ENCODE measurements at regions not wholly inside any gene's neighbourhood (a gene's known extent, or its start where the extent isn't known, plus 50 kb on each side); places are given as distances from the start of the nearest gene placed in this dataset.

- Histone ChIP-seq H2AFZ (no peak overlapping the region), H3K27me3 (peaks cover 5% of the 10 kb centered on the region), H3K9me3 (ENCODE audit: low read depth) (no peaks in the 10 kb centered on the region), H3K27ac (no peak overlapping the region), H4K20me1 (ENCODE audit: insufficient read depth, poor library complexity, severe bottlenecking) (no peaks in the 10 kb centered on the region), H3K79me2 (no peaks in the 10 kb centered on the region), H3K4me3 (no peak overlapping the region), H3K4me2 (no peak overlapping the region), H3K9me2 (replicated peaks; ENCODE audit: insufficient read depth) (no peaks in the 10 kb centered on the region), H3K4me1 (ENCODE audit: insufficient read depth) (no peaks in the 10 kb centered on the region), H3K36me3 (replicated peaks; ENCODE audit: insufficient read depth, low read depth) (no peaks in the 10 kb centered on the region)
- DNase-seq (ENCODE audit: low spot score), result no peak
- WGBS (ENCODE audit: low lambda C conversion rate, missing lambda C conversion rate), result 96% methylated on average over 1 of the region's 1 CpG
- TF ChIP-seq EZH2phosphoT487 (IDR thresholded peaks at IDR 0.05; ENCODE audit: low read depth, severe bottlenecking, unreplicated experiment), result no peak
Measured at GRCh38 chr6:91660893-91661292, 1074.0 kb upstream of the MAP3K7 start.

DNA sequence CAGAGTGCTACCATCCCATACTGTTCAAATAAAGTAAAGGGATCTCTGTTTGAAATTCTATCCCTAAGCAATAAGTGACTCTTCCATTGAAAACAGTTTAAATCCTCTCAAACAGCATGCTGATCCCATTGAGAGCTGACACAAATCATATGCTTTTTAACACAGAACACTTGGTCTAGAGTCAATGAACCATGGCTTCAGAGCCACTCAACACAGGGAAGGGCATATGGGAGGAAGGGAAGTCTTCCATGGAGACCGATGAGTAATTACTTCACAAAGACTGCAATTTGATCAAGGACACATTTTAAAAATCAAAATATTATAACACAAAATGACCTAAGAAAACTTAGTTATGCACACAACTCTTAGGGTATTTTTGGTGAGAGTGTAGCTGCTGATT, 1073.0 kb upstream of the MAP3K7 start:
- DNase-seq (ENCODE audit: low spot score), result no peak
- no peak for TF ChIP-seq EZH2 (IDR thresholded peaks at IDR 0.05; ENCODE audit: borderline replicate concordance)
- TF ChIP-seq, protein P1, sequence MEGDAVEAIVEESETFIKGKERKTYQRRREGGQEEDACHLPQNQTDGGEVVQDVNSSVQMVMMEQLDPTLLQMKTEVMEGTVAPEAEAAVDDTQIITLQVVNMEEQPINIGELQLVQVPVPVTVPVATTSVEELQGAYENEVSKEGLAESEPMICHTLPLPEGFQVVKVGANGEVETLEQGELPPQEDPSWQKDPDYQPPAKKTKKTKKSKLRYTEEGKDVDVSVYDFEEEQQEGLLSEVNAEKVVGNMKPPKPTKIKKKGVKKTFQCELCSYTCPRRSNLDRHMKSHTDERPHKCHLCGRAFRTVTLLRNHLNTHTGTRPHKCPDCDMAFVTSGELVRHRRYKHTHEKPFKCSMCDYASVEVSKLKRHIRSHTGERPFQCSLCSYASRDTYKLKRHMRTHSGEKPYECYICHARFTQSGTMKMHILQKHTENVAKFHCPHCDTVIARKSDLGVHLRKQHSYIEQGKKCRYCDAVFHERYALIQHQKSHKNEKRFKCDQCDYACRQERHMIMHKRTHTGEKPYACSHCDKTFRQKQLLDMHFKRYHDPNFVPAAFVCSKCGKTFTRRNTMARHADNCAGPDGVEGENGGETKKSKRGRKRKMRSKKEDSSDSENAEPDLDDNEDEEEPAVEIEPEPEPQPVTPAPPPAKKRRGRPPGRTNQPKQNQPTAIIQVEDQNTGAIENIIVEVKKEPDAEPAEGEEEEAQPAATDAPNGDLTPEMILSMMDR (IDR thresholded peaks at IDR 0.05; ENCODE audit: poor library complexity), result no peak
- no peak for TF ChIP-seq EZH2phosphoT487 (IDR thresholded peaks at IDR 0.05; ENCODE audit: low read depth, severe bottlenecking, unreplicated experiment)
- WGBS (ENCODE audit: low lambda C conversion rate, missing lambda C conversion rate), result 88% methylated on average over 1 of the region's 1 CpG

DNA sequence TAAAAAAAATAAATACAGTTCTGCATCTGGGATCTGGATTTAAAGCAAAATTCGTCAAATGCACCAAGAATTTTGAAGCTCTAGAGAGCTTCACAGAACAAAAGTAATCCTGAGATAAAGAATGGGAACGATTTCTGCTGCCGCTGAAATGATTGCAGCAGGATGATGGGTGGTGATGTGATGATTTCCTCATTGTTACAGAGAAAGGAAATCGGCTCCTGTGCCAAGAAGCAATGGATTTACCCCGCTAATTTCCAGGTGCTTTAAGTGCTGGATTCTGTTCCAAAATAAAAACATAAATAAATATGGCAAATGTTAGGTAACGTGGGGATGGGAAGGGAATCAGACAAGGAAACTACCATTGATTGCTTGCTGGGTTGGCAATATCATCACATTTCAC, 1067.9 kb upstream of the MAP3K7 start:
- no peak for DNase-seq (ENCODE audit: low spot score)
- Histone ChIP-seq H3K4me2 (no peak overlapping the region), H3K9me2 (replicated peaks; ENCODE audit: insufficient read depth) (no peaks in the 10 kb centered on the region), H3K4me1 (ENCODE audit: insufficient read depth) (no peaks in the 10 kb centered on the region), H3K27me3 (peaks cover 5% of the 10 kb centered on the region), H3K9me3 (ENCODE audit: low read depth) (no peaks in the 10 kb centered on the region), H4K20me1 (ENCODE audit: insufficient read depth, poor library complexity, severe bottlenecking) (no peaks in the 10 kb centered on the region), H3K36me3 (replicated peaks; ENCODE audit: insufficient read depth, low read depth) (no peaks in the 10 kb centered on the region), H3K4me3 (no peak overlapping the region), H3K27ac (no peak overlapping the region), H2AFZ (no peak overlapping the region), H3K79me2 (no peaks in the 10 kb centered on the region)
- TF ChIP-seq EZH2 (IDR thresholded peaks at IDR 0.05; ENCODE audit: borderline replicate concordance) (no peak), EZH2phosphoT487 (IDR thresholded peaks at IDR 0.05; ENCODE audit: low read depth, severe bottlenecking, unreplicated experiment) (no peak)
- TF ChIP-seq, protein P1 (IDR thresholded peaks at IDR 0.05; ENCODE audit: poor library complexity), result no peak
- 78% methylated on average over 6 of the region's 6 CpGs for WGBS (ENCODE audit: low lambda C conversion rate, missing lambda C conversion rate)

More for the DNA sequence above, 1073.0 kb upstream of the MAP3K7 start:
- Histone ChIP-seq H3K9me3 (ENCODE audit: low read depth) (no peaks in the 10 kb centered on the region), H4K20me1 (ENCODE audit: insufficient read depth, poor library complexity, severe bottlenecking) (no peaks in the 10 kb centered on the region), H3K79me2 (no peaks in the 10 kb centered on the region), H3K27ac (no peak overlapping the region), H3K27me3 (peaks cover 5% of the 10 kb centered on the region), H3K9me2 (replicated peaks; ENCODE audit: insufficient read depth) (no peaks in the 10 kb centered on the region), H3K4me2 (no peak overlapping the region), H3K4me3 (no peak overlapping the region), H3K4me1 (ENCODE audit: insufficient read depth) (no peaks in the 10 kb centered on the region), H2AFZ (no peak overlapping the region), H3K36me3 (replicated peaks; ENCODE audit: insufficient read depth, low read depth) (no peaks in the 10 kb centered on the region)

DNA sequence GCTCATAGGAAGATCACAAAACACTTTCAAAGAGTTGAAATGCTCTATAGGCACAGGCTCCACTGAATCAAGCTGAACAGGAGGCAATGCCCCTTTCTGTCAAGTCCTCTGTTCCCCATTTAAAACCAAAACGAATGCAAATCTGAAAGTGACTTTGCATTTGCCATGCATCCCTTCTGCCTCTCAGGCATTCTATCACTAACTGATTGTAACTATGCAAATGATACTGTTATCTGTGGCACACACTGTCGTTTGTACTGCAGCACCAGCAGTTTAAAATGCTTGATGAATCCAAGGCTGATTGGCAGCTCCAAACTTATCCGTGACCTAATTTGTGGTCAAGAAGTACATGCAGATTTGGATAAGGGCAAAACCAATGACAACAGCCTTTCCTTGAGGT, 1067.5 kb upstream of the MAP3K7 start:
- Histone ChIP-seq H3K4me3 (no peak overlapping the region), H3K4me2 (no peak overlapping the region), H3K27ac (no peak overlapping the region), H3K4me1 (ENCODE audit: insufficient read depth) (no peaks in the 10 kb centered on the region), H4K20me1 (ENCODE audit: insufficient read depth, poor library complexity, severe bottlenecking) (no peaks in the 10 kb centered on the region), H2AFZ (no peak overlapping the region), H3K27me3 (peaks cover 5% of the 10 kb centered on the region), H3K79me2 (no peaks in the 10 kb centered on the region), H3K36me3 (replicated peaks; ENCODE audit: insufficient read depth, low read depth) (no peaks in the 10 kb centered on the region), H3K9me3 (ENCODE audit: low read depth) (no peaks in the 10 kb centered on the region), H3K9me2 (replicated peaks; ENCODE audit: insufficient read depth) (no peaks in the 10 kb centered on the region)
- WGBS (ENCODE audit: low lambda C conversion rate, missing lambda C conversion rate), result 27% methylated on average over 3 of the region's 3 CpGs
- no peak for DNase-seq (ENCODE audit: low spot score)
- TF ChIP-seq EZH2 (IDR thresholded peaks at IDR 0.05; ENCODE audit: borderline replicate concordance) (no peak), EZH2phosphoT487 (IDR thresholded peaks at IDR 0.05; ENCODE audit: low read depth, severe bottlenecking, unreplicated experiment) (no peak)
- TF ChIP-seq, protein P1 (IDR thresholded peaks at IDR 0.05; ENCODE audit: poor library complexity), result no peak

Measured in hepatocyte (in vitro differentiated cells).